ENCODE measurements at regions not wholly inside any gene's neighbourhood (a gene's known extent, or its start where the extent isn't known, plus 50 kb on each side); places are given as distances from the start of the nearest gene placed in this dataset.
"Not testable (repeated sequence)": the region's sequence is repeated elsewhere in the genome, so short reads cannot be mapped to it uniquely, and the experiment has no call there.

- H2AFZ ChIP-seq (replicated peaks) = no peak overlapping the region
- H3K27ac ChIP-seq = no peak overlapping the region
- H3K9me3 ChIP-seq (ENCODE audit: low read depth) = no peaks in the 10 kb centered on the region
- Mint-ChIP-seq H3K9me3 (no peaks in the 10 kb centered on the region), H3K27ac (no peak overlapping the region), H3K27me3 (ENCODE audit: insufficient read depth, low read depth) (no peaks in the 10 kb centered on the region), H3K36me3 (no peaks in the 10 kb centered on the region), H3K4me1 (no peaks in the 10 kb centered on the region), H3K4me3 (no peak overlapping the region)
- H3K36me3 ChIP-seq = no peaks in the 10 kb centered on the region
- H3K9ac ChIP-seq = no peak overlapping the region
- no peaks in the 10 kb centered on the region for H4K20me1 ChIP-seq (ENCODE audit: low read depth)
- H3F3A ChIP-seq (ENCODE audit: low read depth) = no peaks in the 10 kb centered on the region
- H3K4me2 ChIP-seq = no peak overlapping the region
- no peaks in the 10 kb centered on the region for H3K27me3 ChIP-seq
- no peaks in the 10 kb centered on the region for H3K4me1 ChIP-seq
- TF ChIP-seq EZH2 (IDR thresholded peaks at IDR 0.05) = no peak
- TF ChIP-seq EZH2phosphoT487 (IDR thresholded peaks at IDR 0.05) = no peak
- TF ChIP-seq CTCF (IDR thresholded peaks at IDR 0.05) = no peak
- H3K79me2 ChIP-seq (ENCODE audit: low read depth) = no peaks in the 10 kb centered on the region
- H3K4me3 ChIP-seq = no peak overlapping the region
- DNase-seq (ENCODE audit: low spot score) = no peak
Observed at GRCh38 chr11:23473782-23474181, 613.5 kb upstream of the CCDC179 start.

- Histone ChIP-seq H3K79me2 (ENCODE audit: low read depth) (no peaks in the 10 kb centered on the region), H3K27ac (no peak overlapping the region), H3F3A (ENCODE audit: low read depth) (no peaks in the 10 kb centered on the region), H3K4me3 (no peak overlapping the region), H4K20me1 (ENCODE audit: low read depth) (no peaks in the 10 kb centered on the region), H3K36me3 (no peaks in the 10 kb centered on the region), H3K4me1 (no peaks in the 10 kb centered on the region), H3K4me2 (no peak overlapping the region), H3K27me3 (no peaks in the 10 kb centered on the region), H3K9ac (no peak overlapping the region), H3K9me3 (ENCODE audit: low read depth) (no peaks in the 10 kb centered on the region), H2AFZ (replicated peaks) (peak overlapping the region; percentile 3)
- TF ChIP-seq EZH2phosphoT487 (IDR thresholded peaks at IDR 0.05) (no peak), CTCF (IDR thresholded peaks at IDR 0.05) (no peak), EZH2 (IDR thresholded peaks at IDR 0.05) (no peak)
- Mint-ChIP-seq H3K4me3 (no peak overlapping the region), H3K36me3 (no peaks in the 10 kb centered on the region), H3K27ac (no peak overlapping the region), H3K4me1 (no peaks in the 10 kb centered on the region), H3K9me3 (peaks cover 3% of the 10 kb centered on the region), H3K27me3 (ENCODE audit: insufficient read depth, low read depth) (no peaks in the 10 kb centered on the region)
- no peak for DNase-seq (ENCODE audit: low spot score)
Observed at GRCh38 chr11:23480736-23481135, 620.5 kb upstream of the CCDC179 start.

GRCh38 chr11:23484146-23484545 is 623.9 kb upstream of the CCDC179 start:
- not testable (repeated sequence) for H4K20me1 ChIP-seq (ENCODE audit: low read depth); H3K79me2 ChIP-seq (ENCODE audit: low read depth); H3K9ac ChIP-seq; H3K36me3 Mint-ChIP-seq; H3F3A ChIP-seq (ENCODE audit: low read depth); H2AFZ ChIP-seq (replicated peaks); H3K27ac ChIP-seq; H3K27me3 Mint-ChIP-seq (ENCODE audit: insufficient read depth, low read depth); H3K9me3 ChIP-seq (ENCODE audit: low read depth); H3K36me3 ChIP-seq; H3K27ac Mint-ChIP-seq; H3K4me1 ChIP-seq; H3K4me3 ChIP-seq; H3K4me3 Mint-ChIP-seq; H3K4me2 ChIP-seq; H3K27me3 ChIP-seq; H3K4me1 Mint-ChIP-seq
- H3K9me3 Mint-ChIP-seq = peaks cover 10% of the 10 kb centered on the region
- DNase-seq (ENCODE audit: low spot score) = peak; percentile 6

- H3K27ac Mint-ChIP-seq; H2AFZ ChIP-seq (replicated peaks); H4K20me1 ChIP-seq (ENCODE audit: low read depth); H3K36me3 Mint-ChIP-seq; H3K4me1 ChIP-seq; H3K4me1 Mint-ChIP-seq; H3K27ac ChIP-seq; H3K36me3 ChIP-seq; H3K79me2 ChIP-seq (ENCODE audit: low read depth); H3K4me3 ChIP-seq; H3K9me3 ChIP-seq (ENCODE audit: low read depth); H3K4me3 Mint-ChIP-seq; H3K9ac ChIP-seq; H3K27me3 Mint-ChIP-seq (ENCODE audit: insufficient read depth, low read depth); H3K27me3 ChIP-seq; H3K4me2 ChIP-seq; H3F3A ChIP-seq (ENCODE audit: low read depth); DNase-seq (ENCODE audit: low spot score): not testable (repeated sequence)
- H3K9me3 Mint-ChIP-seq = peaks cover 11% of the 10 kb centered on the region
Observed at GRCh38 chr11:23484618-23485017, 624.3 kb upstream of the CCDC179 start.

Data from neural progenitor cell (in vitro differentiated cells).